MM.1S (cell line): ENCODE measurements at regions not wholly inside any gene's neighbourhood (a gene's known extent, or its start where the extent isn't known, plus 50 kb on each side); places are given as distances from the start of the nearest gene placed in this dataset.

Experiments used
- DNase-seq: peaks from one replicate; pipeline ENCODE4 v3.0.0-alpha.2; 2015
- H2AFZ ChIP-seq: fragments of 300-600 bp; sonication (generic); 2 replicates; pipeline ENCODE4 v1.6.0; 2016; ENCODE audit warnings: antibody characterized with exemption, low read length
- H3F3A ChIP-seq: fragments of 300-600 bp; sonication (generic); 2 replicates; pipeline ENCODE4 v1.6.1; 2016; ENCODE audit warnings: mild to moderate bottlenecking, antibody characterized with exemption, low read length, moderate library complexity, mixed read lengths; ENCODE audit not compliant: insufficient read depth
- H3K27ac ChIP-seq: fragments of 300-600 bp; sonication (generic); 2 replicates; pipeline ENCODE4 v1.5.1; 2016; ENCODE audit warnings: mild to moderate bottlenecking, low read length
- H3K27me3 ChIP-seq: fragments of 300-600 bp; sonication (generic); replicated peaks from 2 replicates; pipeline ENCODE4 v1.6.0; 2016; ENCODE audit warnings: low read length; ENCODE audit not compliant: insufficient read depth
- H3K36me3 ChIP-seq: fragments of 300-600 bp; sonication (generic); replicated peaks from 2 replicates; pipeline ENCODE4 v1.6.1; 2016; ENCODE audit warnings: mild to moderate bottlenecking, low read length, mixed read lengths; ENCODE audit not compliant: insufficient read depth
- H3K4me1 ChIP-seq: fragments of 300-600 bp; sonication (generic); 2 replicates; pipeline ENCODE4 v1.6.1; 2016; ENCODE audit warnings: low read length, mixed read lengths
- H3K4me2 ChIP-seq: fragments of 300-600 bp; sonication (generic); 2 replicates; pipeline ENCODE4 v1.6.0; 2016; ENCODE audit warnings: low read depth, low read length
- H3K4me3 ChIP-seq: fragments of 300-600 bp; sonication (generic); 2 replicates; pipeline ENCODE4 v1.5.1; 2016; ENCODE audit warnings: low read length, mixed read lengths
- H3K79me2 ChIP-seq: fragments of 300-600 bp; sonication (generic); 2 replicates; pipeline ENCODE4 v1.6.1; 2016; ENCODE audit warnings: mixed run types, low read length, mixed read lengths
- H3K9ac ChIP-seq: fragments of 300-600 bp; sonication (generic); 2 replicates; pipeline ENCODE4 v1.6.1; 2016; ENCODE audit warnings: low read length, mixed read lengths
- H3K9me2 ChIP-seq: fragments of 300-600 bp; sonication (generic); replicated peaks from 2 replicates; pipeline ENCODE4 v1.6.1; 2016; ENCODE audit warnings: mild to moderate bottlenecking, low read length, mixed read lengths; ENCODE audit not compliant: insufficient read depth
- H3K9me3 ChIP-seq: fragments of 300-600 bp; sonication (generic); replicated peaks from 2 replicates; pipeline ENCODE4 v1.6.1; 2016; ENCODE audit warnings: mild to moderate bottlenecking, low read length, mixed read lengths; ENCODE audit not compliant: insufficient read depth
- H4K20me1 ChIP-seq: fragments of 300-600 bp; sonication (generic); 2 replicates; pipeline ENCODE4 v1.6.1; 2016; ENCODE audit warnings: mild to moderate bottlenecking, low read length, moderate library complexity, mixed read lengths; ENCODE audit not compliant: insufficient read depth
- CTCF ChIP-seq: fragments of 300-600 bp; sonication (generic); IDR thresholded peaks from 2 replicates; pipeline ENCODE4 v1.5.1; 2016; ENCODE audit warnings: antibody characterized with exemption, low read length, mixed read lengths
- EZH2 ChIP-seq: fragments of 300-600 bp; sonication (generic); optimal IDR thresholded peaks from 2 replicates; pipeline ENCODE3; 2017; ENCODE audit warnings: low read depth, mild to moderate bottlenecking, antibody characterized with exemption, low read length, mixed read lengths
- EZH2phosphoT487 ChIP-seq: fragments of 300-600 bp; sonication (generic); IDR thresholded peaks from 2 replicates; pipeline ENCODE4 v1.6.1; 2018; ENCODE audit warnings: antibody characterized with exemption, low read length

DNA sequence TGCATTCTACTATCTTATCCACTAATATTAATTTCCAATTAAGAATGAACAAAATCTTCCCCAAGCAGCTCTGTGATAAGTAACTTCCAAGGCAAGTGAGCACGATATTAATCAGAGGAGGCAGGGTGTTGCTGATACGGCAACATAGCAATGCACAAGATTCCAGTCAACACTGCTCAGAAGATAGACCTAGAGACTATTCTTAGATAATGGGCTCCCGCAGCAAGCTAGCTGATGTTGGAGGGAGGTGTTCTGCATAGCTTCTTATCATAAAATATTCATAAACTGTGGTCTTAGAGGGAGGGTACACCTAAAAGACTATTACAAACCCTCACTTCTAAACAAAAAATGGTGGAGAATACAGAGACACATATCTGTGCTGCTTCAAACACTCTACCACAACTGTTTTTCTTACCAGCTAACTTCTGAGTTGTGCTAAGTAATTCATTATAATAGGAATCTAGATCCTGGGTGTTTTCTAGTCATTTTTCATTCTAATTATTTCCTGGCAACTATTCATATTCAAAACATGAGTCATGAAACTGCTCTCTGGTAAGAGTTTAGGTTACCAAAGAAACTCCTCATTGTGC, 382.0 kb upstream of the SOX14 start:
- H4K20me1 ChIP-seq: no peaks in the 10 kb centered on the region
- H3K4me1 ChIP-seq: no peaks in the 10 kb centered on the region
- TF ChIP-seq EZH2phosphoT487: no peak
- TF ChIP-seq CTCF: no peak
- no peak for TF ChIP-seq EZH2
- no peak overlapping the region for H3K9ac ChIP-seq
- no peaks in the 10 kb centered on the region for H3K27me3 ChIP-seq
- H2AFZ ChIP-seq: no peak overlapping the region
- no peaks in the 10 kb centered on the region for H3K79me2 ChIP-seq
- no peaks in the 10 kb centered on the region for H3K36me3 ChIP-seq
- H3K27ac ChIP-seq: no peak overlapping the region
- no peaks in the 10 kb centered on the region for H3K9me3 ChIP-seq
- H3K4me3 ChIP-seq: no peak overlapping the region
- no peaks in the 10 kb centered on the region for H3K9me2 ChIP-seq
- no peak for DNase-seq
- H3F3A ChIP-seq: no peaks in the 10 kb centered on the region
- H3K4me2 ChIP-seq: no peak overlapping the region

DNA sequence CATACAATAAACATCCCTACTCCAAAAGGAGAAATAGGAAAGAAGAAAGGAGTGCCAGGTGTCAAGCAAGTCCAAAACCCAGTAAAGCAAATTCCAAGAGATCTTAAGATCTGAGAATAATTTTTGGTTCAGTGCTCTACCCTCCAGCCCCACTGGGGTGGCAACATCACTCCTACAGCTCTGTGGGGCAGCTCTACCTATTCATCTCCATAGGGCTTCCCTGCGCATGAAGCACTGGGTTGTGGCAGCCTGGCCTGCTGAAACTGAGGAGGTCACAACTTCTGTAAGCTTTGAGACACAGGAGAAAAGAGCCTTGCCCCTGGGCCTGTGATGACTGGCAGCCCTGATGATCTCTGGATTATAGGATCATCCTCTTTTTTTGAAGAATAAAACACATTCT, 378.2 kb upstream of the SOX14 start:
- no peak for DNase-seq
- Histone ChIP-seq H3F3A (no peaks in the 10 kb centered on the region), H3K27me3 (no peaks in the 10 kb centered on the region), H3K9ac (no peak overlapping the region), H3K36me3 (no peaks in the 10 kb centered on the region), H3K9me3 (no peaks in the 10 kb centered on the region), H3K9me2 (no peaks in the 10 kb centered on the region), H3K79me2 (no peaks in the 10 kb centered on the region), H4K20me1 (no peaks in the 10 kb centered on the region), H3K4me3 (no peak overlapping the region), H3K27ac (no peak overlapping the region), H3K4me2 (no peak overlapping the region), H3K4me1 (no peaks in the 10 kb centered on the region), H2AFZ (no peak overlapping the region)
- TF ChIP-seq EZH2phosphoT487 (no peak), EZH2 (no peak), CTCF (no peak)

DNA sequence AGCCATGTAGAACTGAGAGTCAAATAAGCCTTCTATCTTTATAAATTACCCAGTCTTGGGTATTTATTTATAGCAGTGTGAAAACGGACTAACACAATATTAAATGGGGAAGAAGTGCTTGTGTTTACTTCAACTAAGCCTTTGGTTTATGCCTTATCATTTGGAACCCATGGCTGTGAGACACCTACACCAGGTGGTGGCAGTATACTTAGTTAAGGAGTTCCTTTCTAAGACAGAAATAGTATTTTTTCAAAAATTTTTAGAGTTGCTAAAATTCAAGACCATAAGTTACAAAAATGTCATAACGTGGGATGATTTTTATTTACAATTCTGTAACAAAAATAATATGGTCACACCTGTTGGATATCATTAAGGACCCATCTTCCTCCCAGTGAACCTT, 354.5 kb upstream of the SOX14 start:
- Histone ChIP-seq H2AFZ (no peak overlapping the region), H3K4me2 (no peak overlapping the region), H3K4me1 (no peaks in the 10 kb centered on the region), H4K20me1 (no peaks in the 10 kb centered on the region), H3K9me2 (no peaks in the 10 kb centered on the region), H3K9me3 (no peaks in the 10 kb centered on the region), H3F3A (no peaks in the 10 kb centered on the region), H3K36me3 (no peaks in the 10 kb centered on the region), H3K79me2 (no peaks in the 10 kb centered on the region), H3K27me3 (no peaks in the 10 kb centered on the region), H3K27ac (no peak overlapping the region), H3K4me3 (no peak overlapping the region), H3K9ac (no peak overlapping the region)
- DNase-seq: no peak
- TF ChIP-seq EZH2 (no peak), EZH2phosphoT487 (no peak), CTCF (no peak)
